ENCODE measurements at regions not wholly inside any gene's neighbourhood (a gene's known extent, or its start where the extent isn't known, plus 50 kb on each side); places are given as distances from the start of the nearest gene placed in this dataset.

DNA sequence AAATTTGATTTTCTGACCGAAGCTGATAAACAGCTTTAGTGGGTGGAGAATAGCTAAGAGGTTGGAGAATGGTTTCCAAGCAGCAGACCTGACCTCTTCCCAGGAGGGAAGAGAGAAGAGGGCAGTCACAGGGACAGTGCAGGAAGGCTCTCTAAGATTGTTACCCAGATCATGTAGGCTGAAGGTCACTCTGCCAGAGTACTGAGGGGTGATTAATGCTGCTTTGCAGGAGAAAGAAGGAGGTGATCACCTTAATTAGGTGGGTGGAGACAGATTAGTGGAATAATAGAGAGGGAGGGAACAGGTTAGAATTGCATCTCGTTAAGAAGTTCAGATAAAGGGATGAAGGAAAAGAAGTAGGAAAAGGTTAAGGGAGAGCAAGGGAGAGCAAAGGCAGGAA lies 440.5 kb downstream of the BRINP1 start:
- Mint-ChIP-seq H3K4me1 (no peaks in the 10 kb centered on the region), H3K27me3 (no peaks in the 10 kb centered on the region), H3K9me3 (peaks cover 0 to 5% (median 2%) of the 10 kb centered on the region in 7 donors), H3K36me3 (no peaks in the 10 kb centered on the region), H3K27ac (no peak overlapping the region), H3K4me3 (no peak overlapping the region)
- ATAC-seq (ENCODE audit: low read depth in 2 of 2) (no peak), DNase-seq (no peak)

DNA sequence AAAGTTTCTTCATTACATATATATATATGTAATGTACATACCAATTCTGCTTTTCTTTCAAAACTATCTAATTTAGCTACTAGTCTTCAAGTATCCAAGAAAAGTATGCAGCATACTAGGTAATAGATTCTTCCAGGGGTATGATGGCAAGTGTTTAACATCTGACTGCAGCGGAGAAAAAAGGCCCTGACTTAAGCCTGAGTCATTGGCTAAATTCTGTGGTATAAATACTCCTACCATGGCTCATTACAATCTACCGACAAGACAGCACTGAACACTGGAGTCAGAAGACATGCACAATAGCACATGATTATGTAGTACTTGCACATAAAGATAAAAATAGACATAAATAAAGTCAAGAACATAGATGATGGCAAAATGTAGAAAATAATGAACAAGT lies 439.9 kb downstream of the BRINP1 start:
- no peak overlapping the region for H3K4me3 Mint-ChIP-seq
- ATAC-seq (ENCODE audit: low read depth in 2 of 2) (no peak), DNase-seq (no peak)
- H3K4me1 Mint-ChIP-seq = no peaks in the 10 kb centered on the region
- H3K36me3 Mint-ChIP-seq = no peaks in the 10 kb centered on the region
- peaks cover 0 to 9% (median 2%) of the 10 kb centered on the region in 7 donors for H3K9me3 Mint-ChIP-seq
- no peak overlapping the region for H3K27ac Mint-ChIP-seq
- no peaks in the 10 kb centered on the region for H3K27me3 Mint-ChIP-seq

- Mint-ChIP-seq H3K9me3 (peaks cover 0 to 7% (median 2%) of the 10 kb centered on the region in 7 donors), H3K4me3 (no peak overlapping the region), H3K36me3 (no peaks in the 10 kb centered on the region), H3K27me3 (no peaks in the 10 kb centered on the region), H3K27ac (no peak overlapping the region), H3K4me1 (no peaks in the 10 kb centered on the region)
- DNase-seq (no peak), ATAC-seq (ENCODE audit: low read depth in 2 of 2) (no peak)
Observed at GRCh38 chr9:118931941-118932340, 437.3 kb downstream of the BRINP1 start.

GRCh38 chr9:118938581-118938980 lies 430.7 kb downstream of the BRINP1 start:
- ATAC-seq (ENCODE audit: low read depth in 2 of 2) (no peak), DNase-seq (no peak)
- Mint-ChIP-seq H3K27ac (no peak overlapping the region), H3K4me3 (no peak overlapping the region), H3K4me1 (no peaks in the 10 kb centered on the region), H3K9me3 (peaks cover 0 to 10% (median 5%) of the 10 kb centered on the region in 7 donors), H3K36me3 (no peaks in the 10 kb centered on the region), H3K27me3 (no peaks in the 10 kb centered on the region)

DNA sequence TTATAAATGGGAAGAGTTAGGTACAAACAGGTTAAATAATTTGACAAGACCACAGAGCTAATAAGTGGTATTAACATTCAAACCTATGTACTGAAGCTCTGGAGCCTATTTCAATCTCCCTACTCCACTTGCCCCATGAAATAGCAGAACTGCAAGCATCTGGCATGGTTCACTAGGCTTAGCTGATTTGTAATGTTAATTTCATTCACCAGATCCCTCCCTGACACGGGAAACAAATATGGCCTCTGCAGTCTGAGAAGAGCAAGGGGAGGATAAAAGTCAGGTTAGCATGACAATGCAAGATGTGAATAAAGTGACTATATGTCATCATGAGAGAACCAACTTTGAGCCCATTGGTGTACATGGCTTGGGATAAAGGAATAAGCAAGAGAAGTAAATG lies 428.8 kb downstream of the BRINP1 start:
- H3K27me3 Mint-ChIP-seq = no peaks in the 10 kb centered on the region
- ATAC-seq (ENCODE audit: low read depth in 2 of 2) (no peak), DNase-seq (no peak)
- no peaks in the 10 kb centered on the region for H3K4me1 Mint-ChIP-seq
- no peak overlapping the region for H3K27ac Mint-ChIP-seq
- H3K36me3 Mint-ChIP-seq = no peaks in the 10 kb centered on the region
- no peak overlapping the region for H3K4me3 Mint-ChIP-seq
- peaks cover 0 to 6% (median 0%) of the 10 kb centered on the region in 7 donors for H3K9me3 Mint-ChIP-seq

GRCh38 chr9:118946669-118947068 lies 422.6 kb downstream of the BRINP1 start:
- DNase-seq (no peak), ATAC-seq (ENCODE audit: low read depth in 2 of 2) (no peak)
- Mint-ChIP-seq H3K27me3 (no peaks in the 10 kb centered on the region), H3K4me3 (peak overlapping the region in 1 of 8 donors; percentile 6), H3K27ac (no peak overlapping the region), H3K9me3 (peaks cover 0 to 4% (median 0%) of the 10 kb centered on the region in 7 donors), H3K36me3 (no peaks in the 10 kb centered on the region), H3K4me1 (no peaks in the 10 kb centered on the region)

GRCh38 chr9:118954857-118955256 lies 414.4 kb downstream of the BRINP1 start:
- H3K4me3 Mint-ChIP-seq = no peak overlapping the region
- H3K27ac Mint-ChIP-seq = no peak overlapping the region
- ATAC-seq (ENCODE audit: low read depth in 2 of 2) (no peak), DNase-seq (no peak)
- peaks cover 0 to 6% (median 0%) of the 10 kb centered on the region in 7 donors for H3K9me3 Mint-ChIP-seq
- H3K36me3 Mint-ChIP-seq = no peaks in the 10 kb centered on the region
- no peaks in the 10 kb centered on the region for H3K27me3 Mint-ChIP-seq
- no peaks in the 10 kb centered on the region for H3K4me1 Mint-ChIP-seq

DNA sequence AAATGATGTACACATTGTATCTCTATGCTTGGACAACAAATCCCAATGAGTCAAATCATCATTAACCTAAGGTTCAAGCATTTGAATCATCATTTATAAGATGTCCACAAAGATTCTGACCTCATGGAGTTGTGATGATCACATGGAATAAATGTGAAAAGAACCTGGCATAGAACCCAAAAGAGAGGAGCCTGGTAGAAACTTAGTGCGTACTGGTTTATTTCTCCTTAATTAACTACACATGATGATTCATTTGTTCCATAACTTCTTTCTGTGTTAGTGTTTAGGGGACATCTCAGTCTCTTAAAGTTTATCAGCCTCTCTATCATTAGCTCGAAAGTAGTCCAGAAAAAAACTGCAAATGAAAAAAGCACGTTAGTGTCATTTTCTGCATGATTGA lies 411.6 kb downstream of the BRINP1 start:
- Mint-ChIP-seq H3K9me3 (peaks cover 0 to 6% (median 0%) of the 10 kb centered on the region in 7 donors), H3K36me3 (no peaks in the 10 kb centered on the region), H3K27me3 (no peaks in the 10 kb centered on the region), H3K4me1 (no peaks in the 10 kb centered on the region), H3K4me3 (no peak overlapping the region), H3K27ac (no peak overlapping the region)
- DNase-seq (no peak), ATAC-seq (ENCODE audit: low read depth in 2 of 2) (no peak)

DNA sequence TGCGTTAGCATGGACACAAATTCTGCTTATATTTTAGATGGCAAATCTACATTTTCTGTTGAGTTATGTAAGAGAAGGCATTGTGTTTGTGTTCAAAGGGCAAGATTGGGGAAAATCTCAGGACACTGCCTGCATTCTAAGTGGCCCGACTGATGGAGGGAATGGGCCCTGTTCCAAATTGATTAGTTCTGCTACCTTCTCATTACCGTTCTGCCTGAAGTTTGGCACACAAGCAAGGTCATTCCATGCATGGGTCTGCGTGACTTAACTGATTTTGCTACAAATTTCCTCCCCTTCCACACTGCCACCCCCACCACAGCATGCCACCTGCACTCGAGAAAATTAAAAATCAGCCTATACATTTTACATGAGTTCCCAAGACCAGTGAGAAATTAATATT lies 409.9 kb downstream of the BRINP1 start:
- Mint-ChIP-seq H3K4me3 (no peak overlapping the region), H3K4me1 (no peaks in the 10 kb centered on the region), H3K36me3 (no peaks in the 10 kb centered on the region), H3K27ac (no peak overlapping the region), H3K9me3 (peaks cover 0 to 6% (median 0%) of the 10 kb centered on the region in 7 donors), H3K27me3 (no peaks in the 10 kb centered on the region)
- no peak for ATAC-seq (ENCODE audit: low read depth in 2 of 2)
- DNase-seq = no peak

DNA sequence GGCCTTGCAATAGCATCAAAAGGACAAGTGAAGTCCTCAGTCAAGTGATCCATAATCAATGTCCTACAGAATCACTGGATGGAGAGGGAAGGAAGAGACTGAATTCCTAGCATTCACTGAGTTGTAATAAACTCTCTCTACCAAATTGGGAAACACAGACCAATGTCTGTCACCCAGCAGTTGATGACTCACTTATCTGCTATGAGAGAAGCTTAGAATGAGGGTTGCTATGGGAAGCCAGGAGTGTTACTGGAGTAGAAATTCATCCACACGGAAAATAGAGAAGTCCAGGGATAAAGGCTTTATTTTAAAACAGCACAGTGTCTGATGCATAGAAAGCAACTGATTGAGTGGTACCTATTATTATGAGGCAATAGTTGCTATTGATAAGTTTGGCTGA lies 407.4 kb downstream of the BRINP1 start:
- Mint-ChIP-seq H3K27me3 (no peaks in the 10 kb centered on the region), H3K9me3 (peaks cover 0 to 6% (median 0%) of the 10 kb centered on the region in 7 donors), H3K4me3 (no peak overlapping the region), H3K4me1 (no peaks in the 10 kb centered on the region), H3K27ac (no peak overlapping the region), H3K36me3 (no peaks in the 10 kb centered on the region)
- DNase-seq (no peak), ATAC-seq (ENCODE audit: low read depth in 2 of 2) (no peak)

DNA sequence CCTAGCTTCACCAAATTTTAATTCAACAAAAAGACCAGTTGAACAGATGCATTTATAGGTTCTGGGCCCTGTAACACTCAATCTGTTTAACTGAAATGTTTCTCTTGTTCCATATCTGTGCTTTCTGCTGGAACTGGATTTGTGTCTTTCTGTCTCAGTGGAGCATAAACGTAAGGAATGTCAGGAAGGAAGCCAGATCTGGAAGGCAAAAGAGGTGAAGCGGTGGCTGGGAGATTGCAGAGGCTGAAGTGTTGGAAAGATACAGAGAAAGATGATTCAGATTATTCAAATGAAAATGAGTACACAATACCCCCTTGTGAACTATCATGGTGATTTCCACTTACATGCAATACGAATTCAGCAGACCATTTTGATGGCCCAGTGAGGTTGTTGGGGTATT lies 406.8 kb downstream of the BRINP1 start:
- peaks cover 0 to 6% (median 0%) of the 10 kb centered on the region in 7 donors for H3K9me3 Mint-ChIP-seq
- no peak for DNase-seq
- H3K4me1 Mint-ChIP-seq = no peaks in the 10 kb centered on the region
- no peaks in the 10 kb centered on the region for H3K36me3 Mint-ChIP-seq
- no peak overlapping the region for H3K27ac Mint-ChIP-seq
- H3K4me3 Mint-ChIP-seq = no peak overlapping the region
- H3K27me3 Mint-ChIP-seq = no peaks in the 10 kb centered on the region
- no peak for ATAC-seq (ENCODE audit: low read depth in 2 of 2)

DNA sequence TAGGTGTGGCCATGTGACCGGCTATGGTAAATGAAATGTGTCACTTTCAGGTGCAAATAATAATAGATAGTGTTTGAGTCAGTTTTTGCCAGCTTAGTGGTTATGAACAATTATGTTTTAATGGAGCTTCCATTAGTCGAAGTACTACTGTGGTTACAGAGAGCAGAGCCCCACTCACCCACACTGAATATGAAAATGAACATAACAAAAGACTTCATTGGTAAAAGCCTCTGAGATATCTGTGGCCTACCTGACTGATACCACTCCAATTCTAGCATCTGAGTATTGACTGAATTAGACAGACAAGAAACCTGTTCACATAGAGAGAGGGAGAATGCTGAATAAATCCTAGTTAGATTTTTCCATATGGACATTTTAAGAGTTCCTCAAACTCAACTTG lies 405.6 kb downstream of the BRINP1 start:
- peaks cover 0 to 6% (median 0%) of the 10 kb centered on the region in 7 donors for H3K9me3 Mint-ChIP-seq
- H3K36me3 Mint-ChIP-seq = no peaks in the 10 kb centered on the region
- no peak for ATAC-seq (ENCODE audit: low read depth in 2 of 2)
- H3K4me1 Mint-ChIP-seq = no peaks in the 10 kb centered on the region
- H3K4me3 Mint-ChIP-seq = no peak overlapping the region
- H3K27me3 Mint-ChIP-seq = no peaks in the 10 kb centered on the region
- H3K27ac Mint-ChIP-seq = no peak overlapping the region
- no peak for DNase-seq

DNA sequence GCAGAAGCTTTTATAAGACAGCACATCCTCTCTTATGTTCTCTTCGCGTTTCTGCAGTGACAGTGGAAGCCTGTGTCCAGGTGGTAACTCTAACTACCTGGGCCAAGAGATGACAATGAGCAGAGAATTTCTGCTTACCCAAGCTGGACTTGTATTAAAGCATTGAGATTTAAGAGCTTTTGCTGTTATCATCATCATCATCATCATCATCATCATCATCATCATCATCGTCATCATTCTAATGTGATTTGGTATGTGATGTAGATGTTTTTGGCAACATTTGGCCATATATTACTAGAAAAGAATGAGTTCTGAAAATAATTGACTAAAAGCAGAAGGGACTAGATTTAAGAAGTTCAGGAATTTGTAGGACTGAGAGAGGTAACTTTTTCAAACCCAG lies 401.3 kb downstream of the BRINP1 start:
- Mint-ChIP-seq H3K4me3 (no peak overlapping the region), H3K36me3 (no peaks in the 10 kb centered on the region), H3K4me1 (no peaks in the 10 kb centered on the region), H3K27me3 (no peaks in the 10 kb centered on the region), H3K27ac (no peak overlapping the region), H3K9me3 (peaks cover 0 to 14% (median 5%) of the 10 kb centered on the region in 7 donors)
- DNase-seq (no peak), ATAC-seq (ENCODE audit: low read depth in 2 of 2) (no peak)

GRCh38 chr9:118975736-118976135 lies 393.5 kb downstream of the BRINP1 start:
- ATAC-seq (ENCODE audit: low read depth in 2 of 2) (no peak), DNase-seq (no peak)
- no peaks in the 10 kb centered on the region for H3K36me3 Mint-ChIP-seq
- H3K4me3 Mint-ChIP-seq = no peak overlapping the region
- H3K9me3 Mint-ChIP-seq = peaks cover 0 to 4% (median 2%) of the 10 kb centered on the region in 7 donors
- H3K27me3 Mint-ChIP-seq = no peaks in the 10 kb centered on the region
- no peak overlapping the region for H3K27ac Mint-ChIP-seq
- no peaks in the 10 kb centered on the region for H3K4me1 Mint-ChIP-seq

DNA sequence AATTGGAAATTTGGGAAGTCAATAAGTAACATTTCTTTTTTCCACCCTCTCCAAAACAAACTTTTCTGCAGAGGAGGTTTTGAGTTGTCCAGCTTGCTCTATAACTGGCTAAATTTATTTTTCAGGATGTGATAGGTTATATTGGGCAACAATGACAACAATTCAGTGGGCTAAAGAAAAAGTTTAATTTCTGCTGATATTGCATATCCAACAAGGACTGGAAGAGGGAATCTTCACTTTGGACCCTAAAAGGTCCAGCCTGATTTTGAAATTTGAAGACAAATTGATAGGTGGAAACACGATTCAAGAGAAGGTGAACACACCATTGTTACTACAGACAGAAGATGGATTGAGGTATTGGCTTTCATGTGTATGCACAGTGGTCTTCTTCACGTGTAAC lies 393.1 kb downstream of the BRINP1 start:
- H3K36me3 Mint-ChIP-seq = no peaks in the 10 kb centered on the region
- H3K27me3 Mint-ChIP-seq = no peaks in the 10 kb centered on the region
- H3K4me3 Mint-ChIP-seq = no peak overlapping the region
- peaks cover 0 to 2% (median 0%) of the 10 kb centered on the region in 7 donors for H3K9me3 Mint-ChIP-seq
- DNase-seq (no peak), ATAC-seq (ENCODE audit: low read depth in 2 of 2) (no peak)
- H3K4me1 Mint-ChIP-seq = no peaks in the 10 kb centered on the region
- no peak overlapping the region for H3K27ac Mint-ChIP-seq
